GM18868 (cell line): ENCODE measurements at regions not wholly inside any gene's neighbourhood (a gene's known extent, or its start where the extent isn't known, plus 50 kb on each side); places are given as distances from the start of the nearest gene placed in this dataset.
"Not testable (repeated sequence)": the region's sequence is repeated elsewhere in the genome, so short reads cannot be mapped to it uniquely, and the experiment has no call there.

Experiments
- ATAC-seq: cut with Tn5 transposase; IDR thresholded peaks from one replicate; pipeline ENCODE4 v1.9.1; 2021; ENCODE audit warnings: mild to moderate bottlenecking, moderate library complexity; ENCODE audit not compliant: unreplicated experiment

DNA sequence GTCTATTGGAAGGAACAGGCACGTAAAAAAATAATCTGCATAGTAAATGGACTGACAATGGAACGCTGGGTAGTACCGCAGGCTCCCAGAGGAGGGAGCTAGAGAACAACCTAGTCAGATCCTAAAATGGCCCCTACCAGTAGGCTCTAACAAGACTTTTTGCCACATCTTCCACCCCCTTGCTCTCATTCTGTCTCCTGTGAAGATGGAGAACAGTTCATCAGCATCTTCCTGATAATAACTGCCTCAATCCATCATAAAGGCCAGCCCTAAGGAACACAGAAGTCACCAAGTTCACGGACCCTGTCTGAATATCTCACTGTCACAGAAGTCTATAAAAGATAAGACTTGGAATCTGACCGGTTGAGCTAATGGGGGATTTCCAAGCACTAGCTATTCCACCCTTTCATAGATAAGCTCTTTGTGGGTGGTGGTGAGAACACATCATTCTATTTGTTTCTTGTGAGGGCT, 133.4 kb downstream of the SLC1A3 start:
- ATAC-seq: peak; percentile 70

DNA sequence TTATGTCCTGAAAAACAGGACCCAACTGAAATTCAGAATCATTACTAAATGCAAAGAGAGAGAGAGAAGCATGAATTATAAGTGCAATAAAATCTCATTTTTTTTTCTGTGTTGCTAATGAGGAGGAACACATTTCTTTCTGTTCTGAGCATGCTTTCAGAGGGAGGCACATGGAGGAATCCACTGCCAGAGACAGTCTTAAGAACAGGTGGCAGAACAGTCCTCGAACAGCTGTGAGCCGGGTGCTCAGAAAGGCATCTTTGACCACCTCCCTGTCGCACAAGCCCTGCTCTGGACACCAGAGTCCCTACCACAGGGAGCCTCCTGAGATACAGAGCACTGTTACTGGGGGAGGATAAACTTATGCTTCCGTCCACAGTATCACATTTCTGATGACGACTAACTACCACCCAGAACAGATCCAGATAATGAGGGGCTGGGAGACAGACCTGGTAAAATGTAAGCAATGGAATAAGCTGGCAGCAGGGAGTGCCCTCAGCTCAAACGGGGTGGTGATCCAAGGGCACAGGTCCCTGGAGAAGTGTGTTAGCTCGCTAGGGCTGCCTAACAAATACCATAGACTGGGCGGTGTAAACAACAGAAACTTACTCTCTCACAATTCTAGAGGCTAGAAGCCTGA, 134.0 kb downstream of the SLC1A3 start:
- ATAC-seq: no peak

DNA sequence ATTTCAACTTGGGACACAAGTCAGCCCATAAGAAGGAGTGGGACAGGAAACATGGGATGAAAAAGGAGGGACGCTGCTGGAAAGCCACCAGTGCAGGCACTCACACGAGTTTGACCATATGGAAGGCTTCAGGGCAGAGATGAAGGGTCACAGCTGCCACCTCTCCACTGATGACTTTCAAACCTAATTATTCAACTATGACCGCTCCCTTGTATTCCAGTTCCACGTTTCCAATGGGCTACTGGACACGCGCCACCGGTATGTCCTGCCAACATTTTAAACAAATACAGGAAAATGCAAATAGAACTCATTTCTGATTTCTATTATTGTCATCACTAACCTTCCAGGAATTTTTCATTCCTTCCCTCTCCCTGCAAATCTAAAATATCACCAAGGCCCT, 134.7 kb downstream of the SLC1A3 start:
- ATAC-seq: no peak

DNA sequence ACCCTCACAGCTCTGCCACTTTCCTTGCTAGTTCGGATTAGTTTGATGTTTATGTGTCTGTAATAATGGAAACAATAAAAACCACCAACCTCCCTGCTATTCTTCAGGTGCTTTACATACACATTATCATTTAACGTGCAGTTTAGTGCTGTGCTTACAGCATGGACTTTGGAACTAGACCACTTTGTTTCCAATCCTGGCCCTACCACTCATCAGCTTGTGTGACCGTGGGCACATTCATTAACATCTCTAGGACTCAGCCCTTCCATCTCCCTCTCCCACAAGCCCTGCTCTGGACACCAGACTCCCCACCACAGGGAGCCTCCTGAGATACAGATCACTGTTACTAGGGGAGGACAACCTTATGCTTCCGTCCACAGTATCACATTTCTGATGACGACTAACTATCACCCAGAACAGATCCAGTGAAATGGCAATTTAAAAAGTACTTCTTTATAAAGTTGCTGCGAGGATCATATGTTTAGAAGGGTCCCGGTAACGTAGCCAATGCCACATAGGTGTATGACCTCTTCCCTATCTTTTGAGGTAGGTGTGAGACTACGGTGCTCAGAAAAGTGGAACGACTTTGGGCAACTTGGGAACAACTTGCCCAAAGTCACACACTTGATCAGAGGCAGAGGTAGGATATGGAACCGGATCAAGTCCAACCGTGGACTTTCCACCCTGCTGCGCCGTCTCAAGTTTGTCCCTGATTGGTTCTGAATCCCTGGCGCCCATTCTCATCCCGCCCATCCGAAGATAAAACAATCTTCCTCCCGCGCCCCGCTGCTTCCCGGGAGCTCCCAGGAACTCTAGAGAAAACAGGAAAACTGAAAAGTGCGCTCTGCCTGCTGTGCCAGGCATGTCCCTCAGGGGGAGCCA, 132.4 kb upstream of the NIPBL start:
- ATAC-seq: peak; percentile 14

DNA sequence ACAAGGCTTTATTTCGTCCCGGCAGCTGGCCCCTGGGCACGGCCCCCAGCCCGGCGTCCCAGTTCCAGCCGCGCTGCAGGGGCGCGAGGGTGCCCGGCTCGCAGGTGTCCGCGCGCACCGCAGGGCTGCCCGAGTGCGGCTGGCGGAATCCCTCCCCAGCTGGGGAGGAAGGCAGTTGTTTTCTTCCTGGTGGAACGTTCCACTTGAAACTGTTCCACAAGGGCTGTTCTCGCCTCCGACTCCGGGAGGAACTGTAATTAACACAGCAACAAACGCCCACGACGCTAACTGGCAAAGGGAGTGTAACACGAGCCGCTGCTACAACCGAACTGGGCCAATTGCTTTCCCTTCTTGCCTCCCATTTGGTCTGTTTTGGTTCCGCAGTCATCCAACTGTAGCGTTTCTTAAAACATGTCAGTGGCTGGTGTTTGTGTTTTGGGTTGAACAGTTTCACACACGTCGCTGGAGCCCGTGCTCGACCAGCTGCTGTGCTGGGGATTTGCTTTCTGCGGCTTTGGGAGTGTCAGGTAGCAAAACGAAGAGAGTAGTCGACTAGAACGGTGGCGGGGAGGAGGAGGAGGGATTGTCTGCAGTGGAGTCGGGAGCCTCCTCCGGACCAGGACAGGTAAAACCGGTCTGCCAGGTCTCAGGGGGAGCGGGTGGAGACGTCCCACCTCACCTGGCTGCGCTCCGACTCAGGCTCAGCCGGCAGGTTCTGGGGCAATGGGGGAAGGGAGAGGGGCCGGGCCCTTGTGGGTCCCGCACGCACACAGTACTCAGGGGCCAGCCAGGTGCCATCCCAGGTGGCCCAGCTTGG, 131.6 kb upstream of the NIPBL start:
- ATAC-seq: peak; percentile 80

DNA sequence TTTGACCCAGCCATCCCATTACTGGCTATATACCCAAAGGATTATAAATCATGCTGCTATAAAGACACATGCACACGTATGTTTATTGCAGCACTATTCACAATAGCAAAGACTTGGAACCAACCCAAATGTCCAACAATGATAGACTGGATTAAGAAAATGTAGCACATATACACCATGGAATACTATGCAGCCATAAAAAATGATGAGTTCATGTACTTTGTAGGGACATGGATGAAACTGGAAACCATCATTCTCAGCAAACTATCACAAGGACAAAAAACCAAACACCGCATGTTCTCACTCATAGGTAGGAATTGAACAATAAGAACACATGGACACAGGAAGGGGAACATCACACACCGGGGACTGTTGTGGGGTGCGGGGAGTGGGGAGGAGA, 128.8 kb upstream of the NIPBL start:
- not testable (repeated sequence) for ATAC-seq

DNA sequence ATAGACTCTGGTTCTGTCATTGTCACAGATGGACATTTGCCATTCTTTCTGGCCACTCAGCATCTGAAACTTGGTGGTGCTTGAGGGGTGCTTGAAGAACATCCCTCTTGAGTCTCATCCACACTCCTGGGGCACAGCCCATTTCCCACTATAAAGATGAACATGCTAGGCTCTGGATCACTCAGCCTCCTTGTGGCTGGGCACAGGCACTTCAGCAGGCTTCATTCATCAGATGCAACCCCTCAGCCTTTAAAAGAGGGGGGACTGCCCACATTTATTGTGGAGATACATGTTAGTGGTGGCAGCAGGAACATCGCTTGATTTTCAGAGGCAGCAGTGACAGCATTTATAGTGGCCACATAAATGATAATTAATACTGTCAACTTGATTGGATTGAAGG, 124.7 kb upstream of the NIPBL start:
- ATAC-seq: no peak

DNA sequence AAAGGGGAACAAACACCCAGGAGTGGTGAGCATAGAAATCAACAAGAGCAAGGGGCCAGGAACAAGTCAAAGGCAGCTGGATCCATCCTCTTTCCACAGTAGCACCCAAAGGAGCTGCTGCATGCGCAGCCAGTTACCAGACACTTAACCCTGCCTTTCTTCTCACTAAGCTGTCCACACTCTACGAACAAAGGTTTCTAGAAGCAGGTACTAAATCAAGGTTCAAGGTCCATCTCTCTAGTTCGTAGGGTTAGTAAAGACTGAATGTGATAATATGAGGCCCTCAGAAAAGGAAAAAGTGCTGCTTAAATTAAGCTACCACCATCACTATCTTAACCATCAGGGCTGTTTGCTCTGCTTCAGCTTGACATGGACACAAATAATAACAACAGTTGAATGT, 121.2 kb upstream of the NIPBL start:
- ATAC-seq: no peak

DNA sequence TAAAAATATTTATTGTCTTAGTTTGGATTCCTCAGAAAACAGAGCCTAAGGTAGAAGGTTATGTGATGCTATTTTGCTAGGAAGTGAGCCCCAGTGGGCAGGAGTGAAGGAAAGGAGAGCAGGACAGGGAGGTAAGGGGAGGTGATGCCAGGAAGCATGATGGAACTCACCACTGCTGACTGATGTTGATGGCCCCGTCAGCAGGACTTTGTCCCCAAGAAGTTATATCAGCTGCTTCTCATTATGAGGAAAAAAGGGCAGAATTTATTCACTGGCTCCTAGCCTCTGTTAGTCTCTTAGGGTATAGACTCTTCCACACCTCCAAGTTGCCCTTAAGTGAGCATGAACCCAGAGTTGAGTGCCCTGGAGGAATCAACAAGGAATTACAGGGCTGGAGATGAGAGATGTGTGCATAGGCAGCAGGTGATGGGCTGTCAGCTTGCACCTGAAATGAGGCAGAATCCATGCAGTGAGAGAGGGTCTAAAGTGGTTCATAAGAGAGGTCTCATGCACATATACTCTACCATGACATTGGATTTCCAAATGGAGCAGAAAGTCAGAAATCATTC, 120.6 kb upstream of the NIPBL start:
- ATAC-seq: no peak

DNA sequence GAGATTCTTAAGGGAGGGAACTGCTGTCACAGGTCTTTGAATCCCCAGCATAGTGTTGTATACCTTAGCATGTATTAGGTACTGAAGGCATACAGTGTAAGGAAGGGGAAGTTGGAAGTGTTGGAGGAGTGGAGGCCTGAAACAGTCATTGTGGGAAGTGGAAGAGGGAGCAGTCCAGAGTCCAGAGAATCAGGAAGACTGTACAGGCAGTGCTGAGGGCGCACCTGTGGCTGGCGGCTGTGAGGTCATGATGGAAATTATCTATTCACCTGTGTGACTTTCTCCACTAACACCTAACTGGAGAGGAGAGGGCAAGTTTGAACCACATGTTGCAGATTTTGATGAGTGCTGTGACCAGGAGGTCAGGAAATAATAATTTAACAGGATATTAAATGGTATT, 119.7 kb upstream of the NIPBL start:
- no peak for ATAC-seq

DNA sequence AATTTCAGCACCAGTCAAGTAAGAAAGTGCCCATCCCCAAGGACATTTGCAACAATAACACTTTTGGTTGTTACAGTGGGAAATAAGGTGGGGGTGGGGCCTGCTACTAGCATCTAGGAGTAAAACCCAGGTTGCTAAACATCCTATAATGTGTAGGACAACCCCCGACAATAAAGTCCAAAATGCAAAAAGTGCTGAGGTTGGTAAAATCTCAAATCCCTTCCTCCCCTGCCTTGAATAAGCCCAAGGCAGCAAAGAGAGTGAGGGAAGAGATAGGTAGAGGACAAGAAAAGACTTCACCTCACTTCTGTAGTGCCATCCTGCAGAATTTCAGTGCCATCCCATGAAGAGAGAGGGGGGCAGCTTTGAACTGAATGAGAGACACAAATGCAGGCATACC, 117.5 kb upstream of the NIPBL start:
- no peak for ATAC-seq

DNA sequence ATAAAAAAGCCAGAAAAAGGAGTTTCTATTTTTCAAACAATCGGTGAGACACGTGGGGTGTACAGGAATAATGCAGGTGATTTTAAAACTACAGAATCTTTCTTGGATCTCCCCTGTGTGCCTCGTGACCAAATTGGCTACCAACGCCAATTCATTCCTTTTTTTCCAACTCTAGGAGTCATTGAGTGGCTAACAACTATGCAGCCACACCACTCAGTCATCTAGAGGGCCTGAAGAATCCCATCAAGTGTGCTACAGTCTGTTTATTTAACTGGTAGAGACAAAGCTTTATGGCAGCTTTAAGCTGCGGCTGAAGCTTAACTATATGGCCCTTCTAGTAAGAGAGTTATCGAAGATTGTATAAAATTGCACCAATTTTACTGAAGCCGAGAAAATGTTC, 113.1 kb upstream of the NIPBL start:
- ATAC-seq: no peak

DNA sequence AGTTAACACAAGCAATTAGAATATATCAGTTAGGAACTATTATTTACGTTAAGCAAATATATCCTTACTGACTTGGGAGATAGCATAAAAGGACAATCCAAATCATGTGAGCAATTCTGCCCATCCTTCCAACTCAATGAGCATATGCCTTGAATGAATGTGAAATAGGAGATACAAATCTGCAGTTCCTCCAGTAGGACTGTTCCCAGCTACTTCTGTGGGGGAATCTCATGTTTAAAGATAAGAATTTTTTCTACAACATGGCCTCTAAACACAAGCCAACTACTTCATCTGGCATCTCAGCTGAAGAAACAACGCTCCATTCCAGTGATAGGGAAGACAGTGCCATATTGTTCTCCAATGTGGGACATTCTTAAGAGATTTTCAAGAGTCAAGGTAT, 110.7 kb upstream of the NIPBL start:
- ATAC-seq: no peak

DNA sequence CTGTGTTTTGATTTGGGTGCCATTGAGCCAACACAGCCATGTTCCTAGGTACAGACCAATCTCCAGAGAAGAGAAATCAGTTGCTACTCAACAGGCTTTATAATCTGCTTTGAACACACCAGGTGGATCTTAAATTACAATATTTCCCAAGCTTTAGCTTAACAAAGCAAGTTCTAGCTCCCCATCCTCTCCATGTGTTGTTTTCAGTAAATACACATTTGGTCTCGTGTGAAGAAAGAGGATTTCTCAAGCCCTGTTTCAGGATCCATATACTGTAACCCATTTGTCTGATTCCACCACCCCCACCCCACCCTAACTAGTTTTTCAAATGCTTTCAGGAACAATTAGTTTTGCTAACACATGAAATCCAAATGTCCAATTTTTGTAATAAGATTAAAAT, 109.6 kb upstream of the NIPBL start:
- ATAC-seq: no peak

DNA sequence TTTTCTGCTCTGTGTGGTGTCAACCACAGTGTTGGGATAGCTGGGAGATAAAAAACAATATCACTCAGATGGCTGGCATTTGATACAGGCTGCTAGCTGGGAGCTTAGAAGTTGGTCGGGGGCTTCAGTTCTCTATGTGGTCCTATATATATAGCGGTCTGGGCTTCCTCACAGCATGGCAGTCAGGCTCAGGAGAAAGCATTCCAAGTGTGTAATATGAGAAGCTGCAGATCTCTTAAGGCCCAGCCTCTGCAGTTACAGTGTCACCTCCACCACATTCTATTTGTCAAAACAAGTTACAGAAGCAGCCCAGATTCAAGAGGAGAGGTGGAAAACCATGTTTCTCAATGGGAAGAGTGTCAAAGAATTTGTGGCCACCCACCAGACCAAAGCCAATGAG, 108.1 kb upstream of the NIPBL start:
- ATAC-seq: no peak

DNA sequence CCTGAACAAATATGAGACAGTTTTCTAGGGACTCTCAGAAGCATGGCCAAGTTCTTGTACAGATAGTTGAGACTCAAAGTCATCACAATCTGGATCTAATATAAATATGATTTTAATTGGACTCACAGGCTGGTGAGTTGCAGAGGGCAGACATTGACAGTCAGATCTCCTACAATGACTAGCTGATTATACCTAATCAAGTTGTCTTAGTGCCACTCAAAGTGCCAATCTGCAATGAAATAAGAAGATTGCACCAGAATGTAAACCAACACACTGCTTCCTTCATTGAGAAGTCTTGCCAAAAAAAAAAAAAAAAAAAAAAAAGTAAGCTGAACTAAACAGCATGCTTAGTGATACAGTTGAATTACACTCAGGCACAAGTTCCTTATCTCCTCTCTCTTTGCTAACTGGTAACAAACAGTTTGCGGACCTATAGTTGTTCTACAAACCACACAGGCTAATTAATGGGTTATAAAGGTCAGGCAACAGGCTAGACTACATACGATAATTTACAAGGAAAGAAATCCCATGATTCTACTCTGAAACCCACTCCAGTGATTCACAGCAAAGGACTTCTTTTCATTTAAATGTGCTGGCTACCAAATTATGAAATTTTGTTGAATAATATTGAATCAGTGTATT, 107.3 kb upstream of the NIPBL start:
- no peak for ATAC-seq

DNA sequence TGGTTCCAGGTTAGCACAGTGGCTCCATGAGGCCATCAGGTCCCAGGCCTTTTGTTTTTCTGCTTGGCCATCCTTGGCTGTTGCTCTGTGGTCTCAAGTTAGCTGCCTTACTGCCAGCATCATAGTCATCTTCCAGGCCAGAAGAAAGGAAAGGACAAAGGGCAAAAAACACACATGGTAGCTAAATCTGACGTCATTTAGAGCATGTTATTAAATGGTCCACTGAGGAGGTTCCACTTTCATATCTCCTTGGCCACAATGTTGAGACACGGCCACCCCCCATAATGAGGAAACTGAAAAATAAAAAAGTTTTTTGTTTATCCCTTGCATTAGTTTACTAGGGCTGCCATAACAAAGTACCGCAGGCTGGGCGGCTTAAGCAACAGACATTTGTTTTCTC, 106.4 kb upstream of the NIPBL start:
- ATAC-seq: no peak

DNA sequence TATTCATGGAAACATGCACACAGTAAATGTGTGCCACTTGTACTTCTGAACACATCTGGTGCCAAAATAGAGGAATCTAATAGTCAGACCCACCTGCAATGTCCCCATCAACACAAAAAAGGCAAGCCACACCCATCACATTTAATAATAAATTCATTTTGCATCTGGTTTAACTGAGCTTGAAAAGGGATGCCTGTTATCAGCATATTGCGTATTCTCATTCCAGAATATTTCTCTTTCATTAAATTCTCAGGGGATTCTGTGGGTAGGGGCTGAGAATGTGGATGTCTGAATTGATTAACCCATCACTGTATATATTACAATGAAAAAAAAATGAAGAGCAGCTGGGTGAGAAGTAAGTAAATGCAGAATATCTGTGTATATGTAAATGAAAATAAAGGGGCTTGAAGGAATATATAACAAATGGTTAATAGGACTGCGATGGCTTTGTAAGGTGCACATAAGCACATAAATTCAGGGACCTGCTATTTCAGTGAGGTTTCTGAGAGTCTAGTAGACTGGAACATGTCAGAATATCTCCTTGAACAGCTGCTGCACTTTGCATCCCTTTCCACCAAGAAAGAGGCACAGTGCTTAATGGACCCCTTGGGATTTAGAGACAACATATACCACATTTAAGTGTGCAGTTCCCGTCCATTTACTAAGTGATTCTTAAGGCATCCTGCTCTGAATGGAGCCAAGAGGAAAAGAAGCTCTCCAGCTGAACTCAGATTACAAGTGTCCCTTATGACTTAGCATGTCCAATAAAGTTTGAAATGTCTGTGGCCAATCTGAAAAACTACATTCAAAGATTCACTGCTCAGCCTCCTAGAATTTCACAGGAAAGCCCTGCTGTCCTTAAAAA, 104.1 kb upstream of the NIPBL start:
- ATAC-seq: no peak

DNA sequence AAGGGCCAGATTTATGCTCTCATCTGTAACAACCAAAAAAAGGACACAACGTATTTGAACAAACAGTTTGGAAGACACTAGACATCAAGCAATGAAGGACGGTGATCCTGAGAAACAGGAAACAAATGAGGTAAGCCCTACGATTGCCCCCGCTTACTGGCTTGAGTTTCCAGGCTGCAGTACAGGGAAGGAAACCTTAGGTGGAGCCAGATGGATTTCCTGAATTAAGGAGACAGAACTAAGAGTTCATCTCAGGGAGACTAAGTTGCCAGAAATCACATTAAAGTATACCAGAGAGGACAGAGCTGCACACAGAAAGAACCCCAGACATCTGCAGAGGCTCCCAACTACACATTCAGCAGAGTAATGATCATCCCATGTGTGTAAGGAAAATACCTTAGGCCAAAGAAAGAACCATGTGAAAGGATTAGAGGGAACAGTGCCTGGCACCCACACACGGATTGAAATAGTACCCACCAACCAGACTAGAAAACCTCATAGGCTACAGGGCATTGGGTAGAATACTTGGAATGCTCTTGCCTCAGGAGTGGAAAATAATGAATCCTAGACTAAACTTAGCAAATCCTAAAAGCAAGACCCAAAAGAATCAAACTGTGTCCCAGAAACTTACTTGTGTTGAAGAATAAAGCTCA, 99.3 kb upstream of the NIPBL start:
- no peak for ATAC-seq
